BLaER1 (cell line): ENCODE measurements at regions not wholly inside any gene's neighbourhood (a gene's known extent, or its start where the extent isn't known, plus 50 kb on each side); places are given as distances from the start of the nearest gene placed in this dataset.

Source experiments
- H3K27ac ChIP-seq: shearing (Covaris generic); formaldehyde crosslinking; 2 replicates; pipeline ENCODE4 v1.8.1; 2022
- H3K27me3 ChIP-seq: shearing (Covaris generic); formaldehyde crosslinking; 2 replicates; pipeline ENCODE4 v1.8.1; 2022
- H3K36me3 ChIP-seq: shearing (Covaris generic); formaldehyde crosslinking; 2 replicates; pipeline ENCODE4 v1.8.1; 2022
- H3K4me1 ChIP-seq: shearing (Covaris generic); formaldehyde crosslinking; 2 replicates; pipeline ENCODE4 v1.8.1; 2022
- H3K4me2 ChIP-seq: shearing (Covaris generic); formaldehyde crosslinking; 2 replicates; pipeline ENCODE4 v1.8.1; 2022
- H3K4me3 ChIP-seq: shearing (Covaris generic); formaldehyde crosslinking; 2 replicates; pipeline ENCODE4 v1.8.1; 2022
- H3K9ac ChIP-seq: shearing (Covaris generic); formaldehyde crosslinking; 2 replicates; pipeline ENCODE4 v1.8.1; 2022
- H3K9me3 ChIP-seq: shearing (Covaris generic); formaldehyde crosslinking; 2 replicates; pipeline ENCODE4 v1.8.1; 2022
- H4K20me1 ChIP-seq: shearing (Covaris generic); formaldehyde crosslinking; 2 replicates; pipeline ENCODE4 v1.8.1; 2022
- Cebpa-rat ChIP-seq: shearing (Covaris generic); IDR thresholded peaks from 2 replicates; pipeline ENCODE4 v1.8.1; 2022

DNA sequence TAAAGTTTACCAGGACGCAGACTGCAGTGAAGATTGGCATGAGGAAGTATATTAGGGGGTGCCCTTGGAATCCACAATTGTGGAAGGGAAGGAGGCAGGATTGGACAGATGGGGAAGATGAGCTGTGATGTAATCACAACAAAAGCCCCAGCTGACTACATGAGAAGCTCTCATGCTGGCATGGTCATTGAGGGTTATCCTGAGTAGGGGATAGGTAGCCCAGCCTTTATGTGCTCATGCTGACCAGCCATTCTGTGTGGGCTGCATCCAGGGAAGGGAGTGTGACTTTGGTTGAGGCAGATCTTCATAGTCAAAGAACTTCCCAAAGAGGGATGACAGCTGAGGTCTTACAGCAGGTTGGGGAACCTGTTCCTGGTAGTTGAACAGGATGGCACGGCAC is 52.0 kb upstream of the RANBP6 start:
- Histone ChIP-seq H3K9ac (no peak overlapping the region), H4K20me1 (no peaks in the 10 kb centered on the region), H3K4me3 (no peak overlapping the region), H3K27ac (no peak overlapping the region), H3K4me1 (0 out of 2 replicates have a peak, but pooled peaks cover 4% of the 10 kb centered on the region), H3K36me3 (no peaks in the 10 kb centered on the region), H3K9me3 (peaks cover 11% of the 10 kb centered on the region; the same call in 1 of the 2 replicates), H3K27me3 (no peaks in the 10 kb centered on the region), H3K4me2 (no peak overlapping the region)
- no peak for TF ChIP-seq Cebpa-rat
